ENCODE measurements at regions not wholly inside any gene's neighbourhood (a gene's known extent, or its start where the extent isn't known, plus 50 kb on each side); places are given as distances from the start of the nearest gene placed in this dataset.

DNA sequence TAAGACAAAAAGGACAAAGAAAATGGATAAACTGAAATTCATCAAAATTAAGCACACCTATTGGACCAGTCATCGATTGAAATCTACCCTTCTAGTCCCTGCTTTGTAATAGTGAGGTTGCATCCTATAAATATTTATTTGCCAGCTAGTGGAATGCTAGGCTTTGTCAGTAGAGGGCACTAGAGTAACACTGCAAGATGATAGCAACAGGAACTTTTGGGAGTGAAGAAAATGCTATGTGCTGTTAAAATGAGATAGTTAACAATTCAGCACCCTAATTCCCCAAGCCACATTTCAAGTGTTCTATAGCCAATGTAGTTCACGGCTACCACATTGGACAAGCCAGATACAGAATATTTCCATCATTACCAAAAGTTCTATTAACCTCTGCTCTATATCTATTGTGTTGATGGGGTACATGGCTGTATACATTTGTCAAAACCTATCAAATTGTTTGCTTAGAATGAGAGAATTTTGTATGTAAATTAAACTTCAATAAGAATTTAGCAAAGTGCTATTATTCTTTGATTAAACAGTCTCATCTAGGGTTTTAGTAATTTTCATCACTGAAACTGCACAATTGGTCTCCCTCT is 69.8 kb downstream of the LSMEM1 start:
- CTCF ChIA-PET (ENCODE audit: low intra/inter-chr PET ratio) = interaction anchor here (0.6 to 2.2 kb wide), 5 partner anchors 13 to 872 kb away, joined by 3 to 18 read pairs (median 9); no protein-coding TSS in a partner anchor
- Histone ChIP-seq H3K36me3 (ENCODE audit: control insufficient read depth, insufficient read depth, low read length) (no peaks in the 10 kb centered on the region), H3K27me3 (ENCODE audit: control insufficient read depth in 2 of 2, insufficient read depth in 2 of 2, low read length in 2 of 2) (peaks cover 0 to 10% of the 10 kb centered on the region in 2 experiments; a peak in 3 of 5 replicates), H3K4me2 (ENCODE audit: insufficient read depth, low read length) (no peak overlapping the region), H4K20me1 (replicated peaks; ENCODE audit: control insufficient read depth, insufficient read depth, low read length) (no peaks in the 10 kb centered on the region), H3K9ac (ENCODE audit: insufficient read depth in 1 of 2, low read depth in 2 of 2, low read length in 2 of 2) (no peak overlapping the region), H3K9me3 (replicated peaks; ENCODE audit: control insufficient read depth, insufficient read depth, low read depth, low read length) (no peaks in the 10 kb centered on the region), H3K4me1 (replicated peaks in 1 of 2; ENCODE audit: control insufficient read depth in 2 of 2, insufficient read depth in 2 of 2, low read length in 2 of 2) (peaks cover 0 to 5% of the 10 kb centered on the region in 2 experiments; a peak in 2 of 5 replicates), H3K9me1 (ENCODE audit: control insufficient read depth, insufficient read depth, low read length) (no peaks in the 10 kb centered on the region), H3K27ac (ENCODE audit: extremely low read depth, low read depth, low read length) (no peak overlapping the region), H2AFZ (ENCODE audit: low read depth, low read length) (no peak overlapping the region), H3K4me3 (no peak overlapping the region), H3K79me2 (ENCODE audit: control insufficient read depth, insufficient read depth, low read length) (no peaks in the 10 kb centered on the region)
- WGBS (ENCODE audit: insufficient coverage, low coverage, missing lambda C conversion rate) = 0% methylated on average over 2 of the region's 2 CpGs
- FAIRE-seq (peak; percentile 91), DNase-seq (ENCODE audit: extremely low read depth in 1 of 4, low spot score in 3 of 4) (peak; percentile 64 to 85 (median 66)), ATAC-seq (peak; percentile 88)
- POLR2A ChIA-PET = interaction anchor here (0.6 to 1.5 kb wide), 2 partner anchors 24 to 311 kb away, joined by 4 read pairs; no protein-coding TSS in a partner anchor
- BruUV-seq (replicated peaks) = no TSS peak
- in situ Hi-C loops (cut with MboI) (no loop called here), intact Hi-C loops (cut with micrococcal nuclease) (loop anchor here (1.0 to 5.0 kb wide), 7 partner anchors 319 to 1160 kb away; no protein-coding TSS in a partner anchor)
- TF ChIP-seq FOXK2 (conservative IDR thresholded peaks at IDR 0.05 in 1 of 2, IDR thresholded peaks at IDR 0.05 in 1 of 2; ENCODE audit: low read depth in 2 of 2) = peak in 1 of 2 experiments; percentile 33; a peak in 2 of 4 replicates
- no peak for TF ChIP-seq ZZZ3 (IDR thresholded peaks at IDR 0.05)
- no peak for TF ChIP-seq EHMT2 (IDR thresholded peaks at IDR 0.05)
- no peak for TF ChIP-seq TARDBP (IDR thresholded peaks at IDR 0.05)
- 0 out of 2 replicates have a peak, but pooled peaks have one; percentile 42 for TF ChIP-seq MYNN (IDR thresholded peaks at IDR 0.05)
- TF ChIP-seq MYNN (CRISPR knock-in tag; IDR thresholded peaks at IDR 0.05) = no peak
- no peak for TF ChIP-seq KAT7 (CRISPR knock-in tag; IDR thresholded peaks at IDR 0.05; ENCODE audit: borderline replicate concordance)
- no peak for TF ChIP-seq ZNF592 (IDR thresholded peaks at IDR 0.05)
- TF ChIP-seq CBX1 (IDR thresholded peaks at IDR 0.05; ENCODE audit: low read depth) = no peak
- no peak for TF ChIP-seq ZNF766 (CRISPR knock-in tag; conservative IDR thresholded peaks at IDR 0.05)
- TF ChIP-seq TAL1 (IDR thresholded peaks at IDR 0.05) = no peak
- no peak for TF ChIP-seq MEF2A (IDR thresholded peaks at IDR 0.05; ENCODE audit: control insufficient read depth, low read depth, low read length)
- TF ChIP-seq RCOR1 (IDR thresholded peaks at IDR 0.05; ENCODE audit: borderline replicate concordance in 1 of 2, low read depth in 2 of 2, low read length in 2 of 2) = peak in 1 of 2 experiments; percentile 58; a peak in 1 of 4 replicates
- TF ChIP-seq XRCC5 (IDR thresholded peaks at IDR 0.05; ENCODE audit: low read depth, low read length) = no peak
- no peak for TF ChIP-seq ZNF253 (CRISPR knock-in tag; conservative IDR thresholded peaks at IDR 0.05)
- peak; percentile 77 for TF ChIP-seq TEAD4 (IDR thresholded peaks at IDR 0.05; ENCODE audit: low read length)
- TF ChIP-seq TEAD4 (CRISPR knock-in tag; IDR thresholded peaks at IDR 0.05; ENCODE audit: borderline replicate concordance) = no peak
